ENCODE measurements at regions not wholly inside any gene's neighbourhood (a gene's known extent, or its start where the extent isn't known, plus 50 kb on each side); places are given as distances from the start of the nearest gene placed in this dataset.

DNA sequence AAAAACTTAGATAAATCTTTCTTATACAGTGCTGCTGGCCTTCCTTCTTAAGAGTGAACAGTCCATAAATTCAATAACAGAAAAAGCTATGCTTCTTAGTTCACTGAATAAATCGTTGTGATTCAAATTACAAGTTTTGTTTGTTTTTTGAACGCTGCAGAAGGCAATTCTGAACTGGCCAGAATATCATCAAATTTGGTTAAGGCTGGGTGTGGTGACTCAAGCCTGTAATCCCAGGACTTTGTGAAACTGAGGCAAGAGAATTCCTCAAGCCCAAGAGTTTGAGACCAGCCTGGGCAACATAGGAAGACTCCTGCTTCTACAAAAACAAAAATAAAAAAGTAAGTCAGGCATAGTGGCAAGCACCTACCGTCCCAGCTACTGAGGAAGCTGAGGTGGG is 111.2 kb upstream of the SLC39A10 start:
- TF ChIP-seq, protein P1, sequence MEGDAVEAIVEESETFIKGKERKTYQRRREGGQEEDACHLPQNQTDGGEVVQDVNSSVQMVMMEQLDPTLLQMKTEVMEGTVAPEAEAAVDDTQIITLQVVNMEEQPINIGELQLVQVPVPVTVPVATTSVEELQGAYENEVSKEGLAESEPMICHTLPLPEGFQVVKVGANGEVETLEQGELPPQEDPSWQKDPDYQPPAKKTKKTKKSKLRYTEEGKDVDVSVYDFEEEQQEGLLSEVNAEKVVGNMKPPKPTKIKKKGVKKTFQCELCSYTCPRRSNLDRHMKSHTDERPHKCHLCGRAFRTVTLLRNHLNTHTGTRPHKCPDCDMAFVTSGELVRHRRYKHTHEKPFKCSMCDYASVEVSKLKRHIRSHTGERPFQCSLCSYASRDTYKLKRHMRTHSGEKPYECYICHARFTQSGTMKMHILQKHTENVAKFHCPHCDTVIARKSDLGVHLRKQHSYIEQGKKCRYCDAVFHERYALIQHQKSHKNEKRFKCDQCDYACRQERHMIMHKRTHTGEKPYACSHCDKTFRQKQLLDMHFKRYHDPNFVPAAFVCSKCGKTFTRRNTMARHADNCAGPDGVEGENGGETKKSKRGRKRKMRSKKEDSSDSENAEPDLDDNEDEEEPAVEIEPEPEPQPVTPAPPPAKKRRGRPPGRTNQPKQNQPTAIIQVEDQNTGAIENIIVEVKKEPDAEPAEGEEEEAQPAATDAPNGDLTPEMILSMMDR (IDR thresholded peaks at IDR 0.05), result no peak
- no peak for TF ChIP-seq POLR2A (IDR thresholded peaks at IDR 0.05)
- TF ChIP-seq POLR2AphosphoS5 (IDR thresholded peaks at IDR 0.05), result no peak

Data from suprapubic skin (tissue), 4 donors.